SK-N-MC (cell line): ENCODE measurements at regions not wholly inside any gene's neighbourhood (a gene's known extent, or its start where the extent isn't known, plus 50 kb on each side); places are given as distances from the start of the nearest gene placed in this dataset.

Experiments used
- EZH2 ChIP-seq: fragments of 200-600 bp; sonication (generic); IDR thresholded peaks from one replicate; pipeline ENCODE4 v1.6.1; 2017; ENCODE audit warnings: antibody characterized with exemption
- POLR2AphosphoS5 ChIP-seq: IDR thresholded peaks from 2 replicates; pipeline ENCODE4 v1.6.1; 2012; ENCODE audit warnings: mild to moderate bottlenecking, low read depth, low read length, borderline replicate concordance

DNA sequence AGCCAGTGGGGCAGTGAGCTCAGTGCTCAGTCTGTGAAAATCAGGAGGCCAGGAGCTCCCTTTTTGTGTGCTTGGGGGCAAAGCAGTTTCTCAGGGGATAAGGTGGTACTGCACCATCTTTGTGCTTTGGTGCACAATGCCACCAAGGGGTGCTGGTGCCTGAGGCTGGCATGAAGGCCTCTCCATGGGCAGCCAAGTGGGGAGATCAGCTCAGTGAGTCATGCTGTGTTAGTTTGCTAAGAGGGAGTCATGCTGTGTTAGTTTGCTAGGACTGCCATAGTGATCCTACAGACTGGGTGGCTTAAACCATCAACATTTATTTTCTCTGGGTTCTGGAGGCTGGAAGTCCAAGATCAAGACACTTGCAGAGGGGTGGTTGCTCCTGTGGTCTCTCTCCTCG lies 428.1 kb downstream of the PRDM2 start:
- TF ChIP-seq EZH2 (no peak), POLR2AphosphoS5 (no peak)
